ENCODE measurements at regions not wholly inside any gene's neighbourhood (a gene's known extent, or its start where the extent isn't known, plus 50 kb on each side); places are given as distances from the start of the nearest gene placed in this dataset.
A peak's percentile ranks its signal among the peaks of the same experiment; 100 is the strongest.

- DNase-seq, result no peak
- no peaks in the 10 kb centered on the region for H3K27me3 ChIP-seq (ENCODE audit: control insufficient read depth, insufficient read depth, low read length)
- H3K36me3 ChIP-seq (ENCODE audit: control insufficient read depth, insufficient read depth, low read length), result no peaks in the 10 kb centered on the region
- H3K27ac ChIP-seq (ENCODE audit: low read length), result no peak overlapping the region
- H3K4me1 ChIP-seq (ENCODE audit: control insufficient read depth, insufficient read depth, low read length), result no peaks in the 10 kb centered on the region
- H3K9me3 ChIP-seq (ENCODE audit: control insufficient read depth, low read depth, low read length), result no peaks in the 10 kb centered on the region
- H3K4me3 ChIP-seq (ENCODE audit: low read length), result no peak overlapping the region
- 50% methylated on average over 1 of the region's 5 CpGs for WGBS (ENCODE audit: insufficient coverage, low lambda C conversion rate)
Measured at GRCh38 chr5:174511714-174512253, 212.6 kb upstream of the MSX2 start.

- no peak overlapping the region for H3K4me3 ChIP-seq (ENCODE audit: low read length)
- no peaks in the 10 kb centered on the region for H3K36me3 ChIP-seq (ENCODE audit: control insufficient read depth, insufficient read depth, low read length)
- no peak for DNase-seq
- H3K27ac ChIP-seq (ENCODE audit: low read length), result no peak overlapping the region
- no peaks in the 10 kb centered on the region for H3K27me3 ChIP-seq (ENCODE audit: control insufficient read depth, insufficient read depth, low read length)
- no CpG with 5 or more reads among the region's 4 CpGs for WGBS (ENCODE audit: insufficient coverage, low lambda C conversion rate)
- H3K4me1 ChIP-seq (ENCODE audit: control insufficient read depth, insufficient read depth, low read length), result peaks cover under 1% of the 10 kb centered on the region
- H3K9me3 ChIP-seq (ENCODE audit: control insufficient read depth, low read depth, low read length), result no peaks in the 10 kb centered on the region
Measured at GRCh38 chr5:174514325-174514724, 210.1 kb upstream of the MSX2 start.

- no CpG with 5 or more reads among the region's 10 CpGs for WGBS (ENCODE audit: insufficient coverage, low lambda C conversion rate)
- Histone ChIP-seq H3K4me1 (ENCODE audit: control insufficient read depth, insufficient read depth, low read length) (peaks cover 7% of the 10 kb centered on the region), H3K36me3 (ENCODE audit: control insufficient read depth, insufficient read depth, low read length) (no peaks in the 10 kb centered on the region), H3K27me3 (ENCODE audit: control insufficient read depth, insufficient read depth, low read length) (no peaks in the 10 kb centered on the region), H3K27ac (ENCODE audit: low read length) (no peak overlapping the region), H3K9me3 (ENCODE audit: control insufficient read depth, low read depth, low read length) (no peaks in the 10 kb centered on the region), H3K4me3 (ENCODE audit: low read length) (no peak overlapping the region)
- no peak for DNase-seq
Measured at GRCh38 chr5:174514983-174515394, 209.4 kb upstream of the MSX2 start.

- no peaks in the 10 kb centered on the region for H3K36me3 ChIP-seq (ENCODE audit: control insufficient read depth, insufficient read depth, low read length)
- no CpG with 5 or more reads among the region's 1 CpG for WGBS (ENCODE audit: insufficient coverage, low lambda C conversion rate)
Measured at GRCh38 chr5:174516741-174517140, 207.6 kb upstream of the MSX2 start.

DNA sequence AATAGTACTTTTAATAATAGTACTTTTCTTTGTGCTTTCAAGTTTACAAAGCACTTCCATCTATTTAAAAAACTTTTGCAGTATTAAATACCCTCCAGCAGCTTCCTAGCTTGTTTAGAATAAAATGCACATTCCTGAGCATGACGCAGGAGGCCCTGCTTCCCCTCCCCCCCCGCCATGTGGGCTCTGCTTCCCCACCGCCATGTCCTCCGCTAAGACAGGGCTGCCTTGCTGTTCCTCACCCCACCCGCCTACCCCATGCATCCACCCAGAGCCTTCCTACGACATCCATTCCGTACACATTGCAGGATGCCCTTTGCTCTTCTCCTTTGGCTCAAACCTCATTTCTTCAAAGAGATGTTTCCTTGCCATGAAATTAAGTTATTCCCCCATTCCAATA is 205.9 kb upstream of the MSX2 start:
- Histone ChIP-seq H3K4me3 (ENCODE audit: low read length) (no peak overlapping the region), H3K27ac (ENCODE audit: low read length) (no peak overlapping the region), H3K9me3 (ENCODE audit: control insufficient read depth, low read depth, low read length) (no peaks in the 10 kb centered on the region), H3K4me1 (ENCODE audit: control insufficient read depth, insufficient read depth, low read length) (peaks cover 33% of the 10 kb centered on the region), H3K36me3 (ENCODE audit: control insufficient read depth, insufficient read depth, low read length) (no peaks in the 10 kb centered on the region), H3K27me3 (ENCODE audit: control insufficient read depth, insufficient read depth, low read length) (no peaks in the 10 kb centered on the region)
- no CpG with 5 or more reads among the region's 7 CpGs for WGBS (ENCODE audit: insufficient coverage, low lambda C conversion rate)
- DNase-seq, result no peak

More at GRCh38 chr5:174516741-174517140, 207.6 kb upstream of the MSX2 start:
- Histone ChIP-seq H3K27me3 (ENCODE audit: control insufficient read depth, insufficient read depth, low read length) (no peaks in the 10 kb centered on the region), H3K27ac (ENCODE audit: low read length) (no peak overlapping the region), H3K4me3 (ENCODE audit: low read length) (no peak overlapping the region), H3K9me3 (ENCODE audit: control insufficient read depth, low read depth, low read length) (no peaks in the 10 kb centered on the region), H3K4me1 (ENCODE audit: control insufficient read depth, insufficient read depth, low read length) (peaks cover 22% of the 10 kb centered on the region)
- no peak for DNase-seq

- H3K4me1 ChIP-seq (ENCODE audit: control insufficient read depth, insufficient read depth, low read length), result peaks cover 42% of the 10 kb centered on the region
- no peaks in the 10 kb centered on the region for H3K9me3 ChIP-seq (ENCODE audit: control insufficient read depth, low read depth, low read length)
- H3K4me3 ChIP-seq (ENCODE audit: low read length), result no peak overlapping the region
- DNase-seq, result peak; percentile 90 to 93
- no CpG with 5 or more reads among the region's 19 CpGs for WGBS (ENCODE audit: insufficient coverage, low lambda C conversion rate)
- peak overlapping the region; percentile 72 for H3K27ac ChIP-seq (ENCODE audit: low read length)
- no peaks in the 10 kb centered on the region for H3K36me3 ChIP-seq (ENCODE audit: control insufficient read depth, insufficient read depth, low read length)
- no peaks in the 10 kb centered on the region for H3K27me3 ChIP-seq (ENCODE audit: control insufficient read depth, insufficient read depth, low read length)
Measured at GRCh38 chr5:174520420-174521396, 203.7 kb upstream of the MSX2 start.

DNA sequence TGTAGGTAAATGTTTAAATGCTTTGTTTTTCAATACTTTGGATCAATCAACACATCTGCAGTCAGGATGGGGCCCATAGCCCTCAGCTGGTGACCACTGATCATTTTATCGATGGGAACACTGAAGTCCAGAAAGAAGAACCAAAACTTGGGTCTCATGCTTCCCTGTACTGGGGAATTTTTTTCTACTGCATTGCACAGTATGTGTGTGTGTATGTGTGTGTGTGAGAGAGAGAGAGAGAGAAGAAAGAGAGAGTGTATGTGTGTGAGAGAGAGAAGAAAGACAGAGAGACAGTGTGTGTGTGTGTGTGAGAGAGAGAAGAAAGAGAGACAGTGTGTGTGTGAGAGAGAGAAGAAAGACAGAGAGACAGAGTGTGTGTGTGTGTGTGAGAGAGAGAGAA is 202.9 kb upstream of the MSX2 start:
- H3K4me3 ChIP-seq (ENCODE audit: low read length), result no peak overlapping the region
- H3K27ac ChIP-seq (ENCODE audit: low read length), result peak overlapping the region; percentile 72
- peaks cover 42% of the 10 kb centered on the region for H3K4me1 ChIP-seq (ENCODE audit: control insufficient read depth, insufficient read depth, low read length)
- WGBS (ENCODE audit: insufficient coverage, low lambda C conversion rate), result no CpG with 5 or more reads among the region's 1 CpG
- no peaks in the 10 kb centered on the region for H3K27me3 ChIP-seq (ENCODE audit: control insufficient read depth, insufficient read depth, low read length)
- no peaks in the 10 kb centered on the region for H3K9me3 ChIP-seq (ENCODE audit: control insufficient read depth, low read depth, low read length)
- peak in 1 of 2 donors; percentile 26 for DNase-seq
- H3K36me3 ChIP-seq (ENCODE audit: control insufficient read depth, insufficient read depth, low read length), result no peaks in the 10 kb centered on the region

GRCh38 chr5:174522480-174523260 is 201.7 kb upstream of the MSX2 start:
- Histone ChIP-seq H3K27me3 (ENCODE audit: control insufficient read depth, insufficient read depth, low read length) (no peaks in the 10 kb centered on the region), H3K4me1 (ENCODE audit: control insufficient read depth, insufficient read depth, low read length) (peaks cover 42% of the 10 kb centered on the region), H3K36me3 (ENCODE audit: control insufficient read depth, insufficient read depth, low read length) (no peaks in the 10 kb centered on the region), H3K9me3 (ENCODE audit: control insufficient read depth, low read depth, low read length) (no peaks in the 10 kb centered on the region), H3K4me3 (ENCODE audit: low read length) (no peak overlapping the region), H3K27ac (ENCODE audit: low read length) (no peak overlapping the region)
- DNase-seq, result peak in 1 of 2 donors; percentile 66
- no CpG with 5 or more reads among the region's 2 CpGs for WGBS (ENCODE audit: insufficient coverage, low lambda C conversion rate)

GRCh38 chr5:174523311-174524071 is 200.9 kb upstream of the MSX2 start:
- Histone ChIP-seq H3K27me3 (ENCODE audit: control insufficient read depth, insufficient read depth, low read length) (no peaks in the 10 kb centered on the region), H3K36me3 (ENCODE audit: control insufficient read depth, insufficient read depth, low read length) (no peaks in the 10 kb centered on the region), H3K27ac (ENCODE audit: low read length) (peak overlapping the region; percentile 30), H3K9me3 (ENCODE audit: control insufficient read depth, low read depth, low read length) (no peaks in the 10 kb centered on the region), H3K4me3 (ENCODE audit: low read length) (no peak overlapping the region), H3K4me1 (ENCODE audit: control insufficient read depth, insufficient read depth, low read length) (peaks cover 46% of the 10 kb centered on the region)
- peak in 1 of 2 donors; percentile 65 for DNase-seq
- WGBS (ENCODE audit: insufficient coverage, low lambda C conversion rate), result 45% methylated on average over 3 of the region's 6 CpGs

- Histone ChIP-seq H3K27ac (ENCODE audit: low read length) (peak overlapping the region; percentile 30), H3K4me1 (ENCODE audit: control insufficient read depth, insufficient read depth, low read length) (peaks cover 45% of the 10 kb centered on the region), H3K9me3 (ENCODE audit: control insufficient read depth, low read depth, low read length) (no peaks in the 10 kb centered on the region), H3K36me3 (ENCODE audit: control insufficient read depth, insufficient read depth, low read length) (no peaks in the 10 kb centered on the region), H3K4me3 (ENCODE audit: low read length) (no peak overlapping the region), H3K27me3 (ENCODE audit: control insufficient read depth, insufficient read depth, low read length) (no peaks in the 10 kb centered on the region)
- 26% methylated on average over 4 of the region's 4 CpGs for WGBS (ENCODE audit: insufficient coverage, low lambda C conversion rate)
- peak in 1 of 2 donors; percentile 74 for DNase-seq
Measured at GRCh38 chr5:174524351-174524750, 200.0 kb upstream of the MSX2 start.
